ENCODE measurements at regions not wholly inside any gene's neighbourhood (a gene's known extent, or its start where the extent isn't known, plus 50 kb on each side); places are given as distances from the start of the nearest gene placed in this dataset.
"Not testable (repeated sequence)": the region's sequence is repeated elsewhere in the genome, so short reads cannot be mapped to it uniquely, and the experiment has no call there.

DNA sequence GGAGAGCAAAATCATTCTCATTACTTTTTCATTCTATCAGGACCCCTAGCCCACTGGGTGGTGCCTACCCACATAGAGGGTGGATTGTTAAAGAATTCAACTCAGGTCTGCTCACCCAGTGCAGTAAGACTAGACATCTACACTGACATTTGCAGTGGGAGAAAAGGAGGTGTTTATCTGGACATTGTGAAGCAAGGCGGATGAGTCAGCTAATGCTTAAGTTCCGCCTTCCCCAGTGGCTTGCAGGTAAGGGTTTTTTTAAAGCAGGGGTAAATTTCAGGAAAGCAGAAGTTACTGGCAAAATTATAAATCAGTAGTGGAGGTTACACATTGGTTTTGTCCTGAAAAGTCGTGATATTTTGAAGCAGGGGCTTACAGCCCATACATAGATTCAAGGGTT is 359.2 kb upstream of the NPAP1 start:
- DNase-seq (ENCODE audit: low read depth, low spot score); H3K4me3 ChIP-seq (ENCODE audit: low read depth, low read length); in situ Hi-C loops (cut with HindIII; ENCODE audit: low sequenced_read_pairs): not testable (repeated sequence)

DNA sequence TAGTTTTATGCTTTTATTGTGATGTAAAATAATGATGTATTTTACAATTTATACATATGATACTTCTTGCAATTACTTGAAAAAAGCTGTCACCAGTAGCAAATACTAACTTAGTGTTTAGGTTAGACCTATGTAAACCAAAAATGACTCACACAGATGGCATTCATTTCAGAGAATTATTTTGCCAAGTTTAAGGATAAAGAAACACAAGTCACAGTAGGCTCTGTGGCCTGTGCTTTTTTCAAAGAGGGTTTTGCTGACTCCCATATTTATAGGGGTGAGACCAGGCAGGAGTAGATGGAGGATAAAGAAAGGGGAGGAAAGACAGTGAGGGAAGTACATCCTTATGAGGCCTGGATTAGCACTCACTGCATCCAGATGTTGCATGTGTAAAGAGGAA is 356.6 kb upstream of the NPAP1 start:
- in situ Hi-C loops (cut with HindIII; ENCODE audit: low sequenced_read_pairs) = no loop called here
- peak; percentile 3 for DNase-seq (ENCODE audit: low read depth, low spot score)
- H3K4me3 ChIP-seq (ENCODE audit: low read depth, low read length) = no peak overlapping the region
- TF ChIP-seq CTCF (IDR thresholded peaks at IDR 0.05; ENCODE audit: low read depth, low read length) = no peak

DNA sequence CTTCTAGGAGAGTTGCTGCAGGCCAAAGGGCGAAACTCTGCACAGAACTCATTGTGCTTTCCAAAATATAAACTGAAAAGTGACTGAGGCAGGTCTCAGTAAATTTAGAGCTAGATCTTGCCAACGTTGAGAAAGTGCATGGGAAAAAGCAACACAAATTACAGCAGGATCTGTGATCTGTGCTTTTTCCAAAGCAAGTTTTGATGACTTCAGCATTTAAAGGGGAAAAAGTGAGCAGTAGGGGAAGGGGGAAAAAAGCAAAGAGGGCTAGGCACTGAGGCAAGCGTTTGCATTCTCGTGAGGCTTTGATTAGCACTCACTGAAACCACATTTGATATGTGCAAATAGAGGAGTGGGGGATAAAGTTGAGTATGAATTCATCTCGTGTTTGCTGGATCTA is 351.5 kb upstream of the NPAP1 start:
- DNase-seq (ENCODE audit: low read depth, low spot score); in situ Hi-C loops (cut with HindIII; ENCODE audit: low sequenced_read_pairs); H3K4me3 ChIP-seq (ENCODE audit: low read depth, low read length): not testable (repeated sequence)

- in situ Hi-C loops (cut with HindIII; ENCODE audit: low sequenced_read_pairs); H3K4me3 ChIP-seq (ENCODE audit: low read depth, low read length): not testable (repeated sequence)
- DNase-seq (ENCODE audit: low read depth, low spot score) = peak; percentile 44
Observed at GRCh38 chr15:24326513-24326912, 349.1 kb upstream of the NPAP1 start.

DNA sequence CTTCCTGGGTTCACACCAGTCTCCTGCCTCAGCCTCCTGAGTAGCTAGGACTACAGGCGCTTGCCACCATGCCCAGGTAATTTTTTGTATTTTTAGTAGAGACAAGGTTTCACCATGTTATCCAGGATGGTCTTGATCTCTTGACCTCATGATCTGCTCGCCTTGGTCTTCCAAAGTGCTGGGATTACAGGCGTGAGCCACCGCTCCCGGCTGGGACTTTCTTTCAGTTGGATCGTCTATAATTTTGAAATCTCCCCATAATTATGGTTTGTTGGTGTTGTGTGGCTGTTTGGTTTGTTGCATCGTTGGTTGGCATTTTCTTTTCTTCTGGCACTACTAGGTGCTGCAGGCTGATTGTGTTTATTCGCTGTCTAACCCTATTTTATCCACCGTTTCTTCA is 343.6 kb upstream of the NPAP1 start:
- H3K4me3 ChIP-seq (ENCODE audit: low read depth, low read length); DNase-seq (ENCODE audit: low read depth, low spot score); in situ Hi-C loops (cut with HindIII; ENCODE audit: low sequenced_read_pairs): not testable (repeated sequence)

DNA sequence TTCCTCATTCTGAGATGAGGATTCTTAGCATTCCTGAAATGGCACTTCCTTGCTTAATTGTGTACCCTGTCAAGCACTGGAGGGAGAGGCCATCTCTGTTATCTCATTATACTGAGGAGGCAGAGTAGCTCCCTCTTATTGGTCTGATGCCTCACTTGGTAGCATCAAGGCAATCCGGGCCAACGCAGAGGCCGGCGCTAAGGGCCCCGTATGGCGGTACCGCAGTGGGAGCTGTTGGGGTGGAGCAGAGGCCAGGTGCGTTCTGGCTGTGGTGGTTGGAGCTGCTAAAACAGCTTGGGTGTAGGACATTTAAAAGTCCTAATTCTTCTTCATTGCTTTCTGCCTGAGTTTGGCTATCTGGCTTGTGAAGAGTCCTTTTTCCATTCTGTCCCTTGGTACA is 333.7 kb upstream of the NPAP1 start:
- DNase-seq (ENCODE audit: low read depth, low spot score); H3K4me3 ChIP-seq (ENCODE audit: low read depth, low read length); in situ Hi-C loops (cut with HindIII; ENCODE audit: low sequenced_read_pairs): not testable (repeated sequence)

DNA sequence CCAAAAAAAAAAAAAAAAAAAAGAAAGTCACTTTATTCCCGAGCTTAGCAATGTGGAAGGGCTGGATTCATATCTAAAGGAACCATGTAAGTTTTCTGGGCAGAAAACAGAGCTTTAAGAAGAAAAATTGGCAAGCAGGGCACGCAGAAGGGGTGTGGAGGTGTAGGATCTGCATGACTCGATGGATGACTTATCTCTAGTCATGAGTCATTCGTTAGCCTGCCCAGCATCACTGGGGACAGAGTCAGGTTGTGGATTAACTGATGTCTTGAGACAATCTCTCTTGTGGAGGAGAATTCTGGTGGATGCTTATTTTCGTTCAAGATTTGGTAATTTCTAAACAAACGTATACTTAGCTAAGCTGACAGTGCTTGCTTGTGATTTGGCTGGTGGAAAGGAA is 322.8 kb upstream of the NPAP1 start:
- DNase-seq (ENCODE audit: low read depth, low spot score); H3K4me3 ChIP-seq (ENCODE audit: low read depth, low read length); in situ Hi-C loops (cut with HindIII; ENCODE audit: low sequenced_read_pairs): not testable (repeated sequence)

DNA sequence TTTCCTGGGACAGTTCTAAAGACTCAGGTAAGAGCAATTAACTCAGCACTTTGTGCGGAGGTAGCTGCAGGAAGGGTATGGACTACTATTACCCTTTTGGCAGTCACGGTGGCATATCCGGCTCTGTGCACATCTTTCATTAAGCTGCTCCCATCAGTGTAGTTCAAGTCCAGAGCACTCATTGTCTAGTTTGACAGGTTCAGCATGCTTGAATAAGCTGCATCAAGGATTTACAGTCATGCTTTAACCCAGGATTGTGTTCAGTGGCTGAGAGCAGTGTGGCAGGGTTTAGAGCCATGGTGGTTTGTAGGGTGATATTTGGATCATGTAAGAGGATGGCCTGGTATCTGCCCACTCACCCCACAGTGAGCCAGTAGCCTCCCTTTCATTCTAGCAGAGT is 294.5 kb upstream of the NPAP1 start:
- in situ Hi-C loops (cut with HindIII; ENCODE audit: low sequenced_read_pairs); DNase-seq (ENCODE audit: low read depth, low spot score): not testable (repeated sequence)

DNA sequence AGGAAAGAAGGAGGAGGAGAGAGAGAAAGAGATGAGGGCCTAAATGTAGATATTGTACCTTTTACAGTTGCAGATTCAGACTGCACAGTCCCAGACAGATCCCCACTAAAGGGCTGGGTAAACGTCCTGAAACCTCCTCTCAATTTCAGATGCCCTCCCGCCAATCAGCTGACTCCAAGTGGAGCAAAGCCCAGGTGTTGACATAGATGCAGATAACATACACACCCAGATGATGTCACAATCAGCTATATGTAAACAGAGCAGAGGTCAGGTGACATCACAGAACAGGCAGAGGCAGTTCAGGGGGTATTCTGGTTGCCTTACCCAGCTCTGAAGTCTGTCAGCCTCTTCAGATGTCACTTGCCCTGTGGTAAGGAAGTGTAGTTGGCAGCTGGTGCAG is 290.3 kb upstream of the NPAP1 start:
- DNase-seq (ENCODE audit: low read depth, low spot score); in situ Hi-C loops (cut with HindIII; ENCODE audit: low sequenced_read_pairs); H3K4me3 ChIP-seq (ENCODE audit: low read depth, low read length): not testable (repeated sequence)

More for the DNA sequence above, 294.5 kb upstream of the NPAP1 start:
- not testable (repeated sequence) for H3K4me3 ChIP-seq (ENCODE audit: low read depth, low read length)

DNA sequence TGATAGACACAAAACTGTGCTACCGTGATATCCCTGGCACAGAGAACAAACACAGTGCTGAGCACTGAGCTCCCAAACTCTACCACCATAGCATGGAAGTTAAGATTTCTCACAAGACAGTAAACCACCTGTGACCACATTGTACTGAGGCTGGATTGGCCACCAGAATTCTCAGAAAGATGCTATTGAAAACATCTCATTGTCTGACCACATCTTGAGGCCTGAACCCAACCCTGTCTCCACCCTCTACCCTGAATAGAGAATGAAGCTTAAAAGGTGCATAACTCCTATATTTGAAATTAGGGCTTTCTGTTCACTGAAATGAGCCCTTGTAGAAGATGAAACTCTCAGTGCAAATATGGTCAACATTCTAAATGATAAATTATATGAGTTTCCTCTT is 281.3 kb upstream of the NPAP1 start:
- no peak for TF ChIP-seq CTCF (IDR thresholded peaks at IDR 0.05; ENCODE audit: low read depth, low read length)

DNA sequence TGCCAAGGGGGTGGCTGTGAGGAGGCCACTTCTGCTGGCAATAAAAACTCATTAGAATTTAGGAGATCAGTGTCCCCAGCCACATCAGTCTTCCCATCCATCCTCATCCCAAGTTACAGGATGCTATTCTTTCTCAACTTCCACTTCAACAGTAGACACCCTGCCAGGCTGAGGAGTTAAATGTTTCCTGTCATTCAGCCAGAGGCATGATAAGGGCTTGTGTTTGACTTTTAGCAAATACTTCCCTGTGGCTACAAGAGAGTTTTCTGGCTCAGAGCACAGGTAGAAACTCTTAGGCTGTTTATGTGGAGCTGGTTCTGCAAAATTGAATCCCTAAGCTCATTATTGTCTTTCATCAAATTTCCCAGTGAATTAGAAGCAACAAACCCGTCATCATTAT is 262.9 kb upstream of the NPAP1 start:
- H3K4me3 ChIP-seq (ENCODE audit: low read depth, low read length); in situ Hi-C loops (cut with HindIII; ENCODE audit: low sequenced_read_pairs); DNase-seq (ENCODE audit: low read depth, low spot score): not testable (repeated sequence)

More for the DNA sequence above, 281.3 kb upstream of the NPAP1 start:
- no peak overlapping the region for H3K4me3 ChIP-seq (ENCODE audit: low read depth, low read length)
- DNase-seq (ENCODE audit: low read depth, low spot score) = no peak
- in situ Hi-C loops (cut with HindIII; ENCODE audit: low sequenced_read_pairs) = no loop called here

DNA sequence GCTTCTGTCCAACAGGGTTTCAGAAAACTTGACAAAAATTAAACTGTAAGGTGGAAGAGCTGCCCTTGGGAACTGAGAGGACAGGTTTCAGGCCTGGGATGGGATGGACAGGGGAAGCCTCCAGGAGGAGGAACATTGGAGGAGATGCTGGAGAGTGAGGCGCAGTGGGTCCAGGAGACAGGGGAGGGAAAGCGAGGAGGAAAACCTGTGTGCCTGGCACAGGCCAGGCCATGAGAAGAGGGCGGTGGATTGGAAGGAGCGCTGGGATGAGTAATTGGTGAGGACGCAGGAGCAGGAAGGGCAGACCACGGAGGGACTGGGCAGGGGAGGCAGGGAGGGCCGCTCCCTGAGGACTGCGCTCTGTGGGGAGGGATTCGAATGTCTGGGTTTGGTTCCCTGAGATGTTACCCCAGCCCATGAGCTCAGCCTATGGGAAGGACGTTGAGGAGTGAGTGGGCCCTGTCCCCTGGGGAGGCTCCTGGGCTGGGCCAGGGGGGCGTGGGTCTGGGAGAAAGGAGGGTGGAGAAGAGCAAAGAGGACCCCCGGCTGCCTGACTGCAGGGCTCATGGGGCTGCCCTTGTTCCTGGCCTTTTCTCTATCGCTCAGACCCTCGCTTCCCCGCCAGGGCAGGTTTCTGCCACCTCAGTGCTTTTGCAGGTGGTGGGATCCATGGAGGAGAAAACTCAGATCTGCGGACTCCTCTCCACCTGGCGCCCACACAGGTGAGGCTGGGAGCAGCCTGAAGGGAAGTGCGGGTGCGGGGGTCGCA is 249.1 kb upstream of the NPAP1 start:
- DNase-seq (ENCODE audit: low read depth, low spot score); H3K4me3 ChIP-seq (ENCODE audit: low read depth, low read length); in situ Hi-C loops (cut with HindIII; ENCODE audit: low sequenced_read_pairs): not testable (repeated sequence)

GRCh38 chr15:24427055-24427400 is 248.5 kb upstream of the NPAP1 start:
- DNase-seq (ENCODE audit: low read depth, low spot score); in situ Hi-C loops (cut with HindIII; ENCODE audit: low sequenced_read_pairs); H3K4me3 ChIP-seq (ENCODE audit: low read depth, low read length): not testable (repeated sequence)

DNA sequence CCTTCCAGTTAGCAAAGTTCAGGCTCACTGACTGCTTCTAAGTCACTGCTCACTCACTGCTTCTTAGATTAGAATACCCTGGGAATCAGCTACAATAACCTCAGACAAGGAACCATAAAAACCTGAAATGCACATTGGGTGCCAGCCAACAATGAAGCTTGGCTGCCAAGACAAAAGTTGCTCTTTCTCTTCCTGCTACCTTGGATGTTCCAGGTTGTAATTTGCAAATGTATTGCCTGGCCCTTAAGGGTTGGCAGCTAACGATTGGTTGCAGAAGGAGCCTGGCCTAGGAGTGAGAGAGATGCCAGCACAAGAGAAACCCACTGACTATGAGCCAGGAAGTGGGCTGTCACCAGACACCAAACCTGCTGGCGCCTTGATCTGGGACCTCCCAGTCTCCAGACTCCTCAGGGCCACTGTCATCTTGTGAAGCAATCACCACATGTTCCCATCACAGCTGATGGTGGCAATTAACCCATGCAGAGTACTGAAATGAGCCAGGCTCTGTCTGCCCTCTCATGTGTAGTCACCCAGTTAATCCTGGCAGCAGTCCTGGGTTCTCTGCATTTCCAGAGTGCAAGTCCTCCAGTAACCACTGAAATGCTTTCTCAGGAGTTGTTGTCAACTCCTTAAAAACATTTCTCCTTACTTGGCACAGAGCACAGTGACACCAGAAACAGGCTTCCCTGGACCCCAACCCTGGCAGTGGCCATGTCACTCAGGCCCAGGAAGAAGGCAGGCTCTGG is 240.3 kb upstream of the NPAP1 start:
- DNase-seq (ENCODE audit: low read depth, low spot score); in situ Hi-C loops (cut with HindIII; ENCODE audit: low sequenced_read_pairs); H3K4me3 ChIP-seq (ENCODE audit: low read depth, low read length): not testable (repeated sequence)

DNA sequence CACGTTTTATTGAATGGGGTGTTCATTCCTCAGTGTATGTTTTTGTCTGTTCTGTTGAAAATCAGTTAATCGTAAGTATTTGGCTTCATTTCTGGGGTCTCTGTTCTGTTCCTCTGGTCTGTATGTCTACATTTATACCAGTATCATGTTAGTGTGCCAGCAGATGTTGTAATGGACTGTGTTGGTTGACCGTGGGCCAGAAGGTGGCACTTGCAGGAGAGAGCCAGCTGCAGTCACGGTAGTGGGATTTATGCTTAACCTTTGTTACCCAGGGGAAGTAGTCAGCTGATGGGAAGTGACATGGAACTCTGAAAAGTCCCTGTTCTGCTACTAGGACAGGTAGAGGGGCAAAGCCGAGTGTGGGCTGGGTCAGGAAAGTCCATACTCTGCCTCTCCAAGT is 238.3 kb upstream of the NPAP1 start:
- DNase-seq (ENCODE audit: low read depth, low spot score); H3K4me3 ChIP-seq (ENCODE audit: low read depth, low read length); in situ Hi-C loops (cut with HindIII; ENCODE audit: low sequenced_read_pairs): not testable (repeated sequence)
